Mesenchymal stem cell (in vitro differentiated cells and primary cell): ENCODE measurements at regions not wholly inside any gene's neighbourhood (a gene's known extent, or its start where the extent isn't known, plus 50 kb on each side); places are given as distances from the start of the nearest gene placed in this dataset.

Experiments
- DNase-seq: peaks from one replicate; pipeline ENCODE4 v3.0.0-alpha.2; 2013
- H2AFZ ChIP-seq: one replicate; pipeline ENCODE4 v1.6.1; 2013; ENCODE audit warnings: low read depth, mild to moderate bottlenecking, control low read depth, inconsistent platforms, low read length, moderate library complexity
- H2AK5ac ChIP-seq: 2 replicates; pipeline ENCODE4 v1.6.1; 2013; ENCODE audit warnings: low read length, moderate library complexity, mild to moderate bottlenecking, inconsistent platforms; ENCODE audit not compliant: severe bottlenecking
- H2BK120ac ChIP-seq: one replicate; pipeline ENCODE4 v1.6.1; 2013; ENCODE audit warnings: low read depth, mild to moderate bottlenecking, inconsistent platforms, low read length, moderate library complexity
- H2BK12ac ChIP-seq, 2 experiments: one replicate each; pipeline ENCODE4 v1.6.1; 2013; ENCODE audit warnings: inconsistent platforms in 2 of 2, low read length in 2 of 2, mild to moderate bottlenecking in 2 of 2, moderate library complexity in 2 of 2, control low read depth in 1 of 2
- H2BK15ac ChIP-seq: one replicate; pipeline ENCODE4 v1.6.1; 2013; ENCODE audit warnings: mild to moderate bottlenecking, low read depth, inconsistent platforms; ENCODE audit not compliant: poor library complexity, severe bottlenecking
- H2BK5ac ChIP-seq: 2 replicates; pipeline ENCODE4 v1.6.1; 2013; ENCODE audit warnings: low read depth, mild to moderate bottlenecking, low read length, control low read depth, inconsistent platforms; ENCODE audit not compliant: poor library complexity, severe bottlenecking
- H3K14ac ChIP-seq, 2 experiments: one replicate each; pipeline ENCODE4 v1.6.1; 2013; ENCODE audit warnings: inconsistent platforms in 2 of 2, low read length in 2 of 2, control low read depth in 1 of 2, mild to moderate bottlenecking in 1 of 2, moderate library complexity in 1 of 2
- H3K18ac ChIP-seq, 2 experiments: one replicate each; pipeline ENCODE4 v1.6.1; 2013; ENCODE audit warnings: inconsistent platforms in 2 of 2, low read length in 2 of 2, control low read depth in 1 of 2, low read depth in 1 of 2, mild to moderate bottlenecking in 1 of 2
- H3K23ac ChIP-seq, 2 experiments: one replicate each; pipeline ENCODE4 v1.6.1; 2013; ENCODE audit warnings: inconsistent platforms in 2 of 2, low read length in 2 of 2, mild to moderate bottlenecking in 2 of 2, moderate library complexity in 2 of 2, control low read depth in 1 of 2
- H3K27ac ChIP-seq: 2 replicates; pipeline ENCODE4 v1.5.1; 2013; ENCODE audit warnings: mild to moderate bottlenecking, moderate library complexity, low read length, control low read depth, inconsistent platforms; ENCODE audit not compliant: poor library complexity, severe bottlenecking
- H3K27me3 ChIP-seq, 2 experiments: 2 replicates each; pipeline versions ENCODE4 v1.6.1 to v1.7.0; 2013; ENCODE audit warnings: low read length in 2 of 2, mild to moderate bottlenecking in 2 of 2, moderate library complexity in 2 of 2, control low read depth in 1 of 2, inconsistent platforms in 1 of 2; ENCODE audit not compliant: control insufficient read depth in 1 of 2, insufficient read depth in 1 of 2
- H3K36me3 ChIP-seq, 2 experiments: 2 replicates each; pipeline versions ENCODE4 v1.6.1 to v1.7.0; 2013; ENCODE audit warnings: low read length in 2 of 2, control low read depth in 1 of 2, inconsistent platforms in 1 of 2, low read depth in 1 of 2, mild to moderate bottlenecking in 1 of 2; ENCODE audit not compliant: insufficient read depth in 2 of 2, control insufficient read depth in 1 of 2
- H3K4ac ChIP-seq, 2 experiments: one replicate each; pipeline ENCODE4 v1.6.1; 2013; ENCODE audit warnings: inconsistent platforms in 2 of 2, low read length in 2 of 2, mild to moderate bottlenecking in 2 of 2, moderate library complexity in 2 of 2, control low read depth in 1 of 2, low read depth in 1 of 2
- H3K4me1 ChIP-seq: 2 replicates; pipeline ENCODE4 v1.6.1; 2013; ENCODE audit warnings: low read depth, low read length, control low read depth; ENCODE audit not compliant: control insufficient read depth, insufficient read depth
- H3K4me2 ChIP-seq: 2 replicates; pipeline ENCODE4 v1.6.1; 2013; ENCODE audit warnings: low read length, mild to moderate bottlenecking, inconsistent platforms; ENCODE audit not compliant: poor library complexity, severe bottlenecking
- H3K4me3 ChIP-seq, 2 experiments: 2 replicates each; pipeline versions ENCODE4 v1.5.1 to v1.7.0; 2013; ENCODE audit warnings: low read length in 2 of 2, mild to moderate bottlenecking in 2 of 2, control low read depth in 1 of 2, low read depth in 1 of 2; ENCODE audit not compliant: insufficient read depth in 1 of 2
- H3K79me1 ChIP-seq: replicated peaks from 2 replicates; pipeline ENCODE4 v1.6.1; 2013; ENCODE audit warnings: mild to moderate bottlenecking, control low read depth, low read length, inconsistent platforms; ENCODE audit not compliant: poor library complexity, severe bottlenecking
- H3K9ac ChIP-seq: 2 replicates; pipeline ENCODE4 v1.7.0; 2013; ENCODE audit warnings: mild to moderate bottlenecking, low read length, moderate library complexity
- H3K9me3 ChIP-seq: 2 replicates; pipeline ENCODE4 v1.7.0; 2013; ENCODE audit warnings: mild to moderate bottlenecking, low read length; ENCODE audit not compliant: control insufficient read depth
- H4K8ac ChIP-seq: one replicate; pipeline ENCODE4 v1.6.1; 2013; ENCODE audit warnings: inconsistent platforms, mild to moderate bottlenecking, low read length, moderate library complexity
- H4K91ac ChIP-seq: one replicate; pipeline ENCODE4 v1.6.1; 2013; ENCODE audit warnings: mild to moderate bottlenecking, low read length, inconsistent platforms
- WGBS: methylation state at CpG from one replicate; pipeline ENCODE4 v1.1.7; 2013; ENCODE audit warnings: mixed read lengths; 5-methylcytosine and 5-hydroxymethylcytosine counted together

GRCh38 chr6:86526238-86526637, 411.1 kb upstream of the HTR1E start:
- Histone ChIP-seq H3K9me3 (peaks cover 35% of the 10 kb centered on the region), H3K9ac (no peak overlapping the region), H2BK12ac (no peak overlapping the region), H2BK5ac (no peak overlapping the region), H3K4me1 (no peaks in the 10 kb centered on the region), H2AFZ (no peak overlapping the region), H3K79me1 (no peaks in the 10 kb centered on the region), H3K27ac (no peak overlapping the region), H3K27me3 (no peaks in the 10 kb centered on the region), H4K91ac (no peak overlapping the region), H3K4me2 (no peak overlapping the region), H2BK120ac (no peak overlapping the region), H3K18ac (no peak overlapping the region), H3K36me3 (no peaks in the 10 kb centered on the region), H3K14ac (no peak overlapping the region), H3K4ac (no peak overlapping the region), H4K8ac (no peak overlapping the region), H2BK15ac (no peak overlapping the region), H2AK5ac (no peak overlapping the region), H3K4me3 (no peak overlapping the region), H3K23ac (no peak overlapping the region)
- no peak for DNase-seq
- 0% methylated on average over 1 of the region's 1 CpG for WGBS

- no peak overlapping the region for H2AFZ ChIP-seq
- no peak overlapping the region for H2BK120ac ChIP-seq
- no peaks in the 10 kb centered on the region for H3K36me3 ChIP-seq
- no peak overlapping the region for H4K8ac ChIP-seq
- no peak overlapping the region for H3K14ac ChIP-seq
- H2BK15ac ChIP-seq, result no peak overlapping the region
- H3K23ac ChIP-seq, result no peak overlapping the region
- H3K79me1 ChIP-seq, result no peaks in the 10 kb centered on the region
- H2AK5ac ChIP-seq, result no peak overlapping the region
- 63% methylated on average over 3 of the region's 4 CpGs for WGBS
- H2BK12ac ChIP-seq, result no peak overlapping the region
- no peak for DNase-seq
- no peak overlapping the region for H3K4me2 ChIP-seq
- no peak overlapping the region for H3K4me3 ChIP-seq
- H3K27ac ChIP-seq, result no peak overlapping the region
- peaks cover 10% of the 10 kb centered on the region for H3K9me3 ChIP-seq
- no peak overlapping the region for H3K4ac ChIP-seq
- H3K9ac ChIP-seq, result no peak overlapping the region
- no peak overlapping the region for H2BK5ac ChIP-seq
- no peaks in the 10 kb centered on the region for H3K4me1 ChIP-seq
- no peaks in the 10 kb centered on the region for H3K27me3 ChIP-seq
- H4K91ac ChIP-seq, result no peak overlapping the region
- H3K18ac ChIP-seq, result no peak overlapping the region
Measured at GRCh38 chr6:86516087-86516486, 421.2 kb upstream of the HTR1E start.

- H3K27me3 ChIP-seq, result no peaks in the 10 kb centered on the region
- no peak overlapping the region for H3K4ac ChIP-seq
Measured at GRCh38 chr6:86511962-86512361, 425.4 kb upstream of the HTR1E start.

GRCh38 chr6:86508230-86508629, 429.1 kb upstream of the HTR1E start:
- Histone ChIP-seq H3K36me3 (no peaks in the 10 kb centered on the region), H3K14ac (no peak overlapping the region), H4K8ac (no peak overlapping the region), H3K4me3 (no peak overlapping the region), H2BK5ac (no peak overlapping the region), H3K79me1 (no peaks in the 10 kb centered on the region), H3K23ac (no peak overlapping the region), H3K9ac (no peak overlapping the region), H4K91ac (no peak overlapping the region), H3K27ac (no peak overlapping the region), H3K18ac (no peak overlapping the region), H2BK12ac (no peak overlapping the region), H2BK15ac (no peak overlapping the region), H2AK5ac (no peak overlapping the region), H3K27me3 (no peaks in the 10 kb centered on the region), H3K9me3 (peaks cover 5% of the 10 kb centered on the region), H3K4me2 (no peak overlapping the region), H2BK120ac (no peak overlapping the region), H3K4me1 (no peaks in the 10 kb centered on the region), H2AFZ (no peak overlapping the region), H3K4ac (no peak overlapping the region)
- WGBS, result 80% methylated on average over 1 of the region's 3 CpGs
- DNase-seq, result no peak

More at GRCh38 chr6:86511962-86512361, 425.4 kb upstream of the HTR1E start:
- Histone ChIP-seq H2BK120ac (no peak overlapping the region), H2BK15ac (no peak overlapping the region), H3K27ac (no peak overlapping the region), H3K79me1 (no peaks in the 10 kb centered on the region), H3K18ac (no peak overlapping the region), H2AFZ (no peak overlapping the region), H4K8ac (no peak overlapping the region), H3K23ac (no peak overlapping the region), H3K4me1 (no peaks in the 10 kb centered on the region), H3K36me3 (no peaks in the 10 kb centered on the region), H2BK12ac (no peak overlapping the region), H3K9ac (no peak overlapping the region), H3K14ac (no peak overlapping the region), H2AK5ac (no peak overlapping the region), H2BK5ac (no peak overlapping the region), H4K91ac (no peak overlapping the region), H3K4me2 (no peak overlapping the region), H3K9me3 (peaks cover 10% of the 10 kb centered on the region), H3K4me3 (no peak overlapping the region)
- DNase-seq, result no peak
